MCF 10A (cell line): ENCODE measurements at regions not wholly inside any gene's neighbourhood (a gene's known extent, or its start where the extent isn't known, plus 50 kb on each side); places are given as distances from the start of the nearest gene placed in this dataset.
A peak's percentile ranks its signal among the peaks of the same experiment; 100 is the strongest.

Experiments
- BruUV-seq: library from RNA; stranded (reverse); fragments of 400-500 nt; replicated peaks from 2 replicates; lab custom pipeline; 2021; lab: Mats Ljungman, UMichigan
- CTCF ChIA-PET: fragments of 300-600 bp; sonication (Branson Sonifier 250); formaldehyde crosslinking; extraction: SDS; loops from one replicate; lab custom pipeline; 2021; ENCODE audit warnings: antibody characterized with exemption, inconsistent platforms; lab: Yijun Ruan, JAX
- POLR2A ChIA-PET: fragments of 300-600, 350-650 bp; sonication (Branson Sonifier 250); formaldehyde crosslinking; extraction: SDS; loops from one replicate; lab custom pipeline; 2020; ENCODE audit warnings: antibody characterized with exemption, inconsistent platforms; lab: Yijun Ruan, JAX
- DNase-seq: peaks from one replicate; pipeline ENCODE4 v3.0.0-alpha.2; 2018; ENCODE audit not compliant: unreplicated experiment
- H3K27ac Mint-ChIP-seq: one replicate; pipeline ENCODE4 v1.8.0; 2022; ENCODE audit warnings: mild to moderate bottlenecking, low read depth, mixed read lengths; ENCODE audit not compliant: unreplicated experiment
- H3K27me3 Mint-ChIP-seq: one replicate; pipeline ENCODE4 v1.8.0; 2022; ENCODE audit warnings: mixed read lengths; ENCODE audit not compliant: insufficient read depth, unreplicated experiment
- H3K36me3 Mint-ChIP-seq: one replicate; pipeline ENCODE4 v1.8.0; 2022; ENCODE audit warnings: mild to moderate bottlenecking, moderate library complexity, mixed read lengths; ENCODE audit not compliant: insufficient read depth, unreplicated experiment
- H3K4me1 Mint-ChIP-seq: one replicate; pipeline ENCODE4 v1.8.0; 2022; ENCODE audit warnings: mixed read lengths; ENCODE audit not compliant: insufficient read depth, unreplicated experiment
- H3K4me3 Mint-ChIP-seq: one replicate; pipeline ENCODE4 v1.8.0; 2022; ENCODE audit warnings: mild to moderate bottlenecking, moderate library complexity, mixed read lengths; ENCODE audit not compliant: unreplicated experiment
- H3K9me3 Mint-ChIP-seq: one replicate; pipeline ENCODE4 v1.8.0; 2022; ENCODE audit warnings: mixed read lengths; ENCODE audit not compliant: unreplicated experiment
- intact Hi-C: fragments of 100-400 bp; cut with micrococcal nuclease; formaldehyde crosslinking; loops from 2 replicates; pipeline ENCODE4 v1.14.1; 2022
- TF ChIP-seq, protein P1 (sequence below): fragments of 200-600 bp; IDR thresholded peaks from one replicate; pipeline ENCODE4 v1.8.0; 2022; ENCODE audit warnings: antibody characterized with exemption, mild to moderate bottlenecking; ENCODE audit not compliant: unreplicated experiment

DNA sequence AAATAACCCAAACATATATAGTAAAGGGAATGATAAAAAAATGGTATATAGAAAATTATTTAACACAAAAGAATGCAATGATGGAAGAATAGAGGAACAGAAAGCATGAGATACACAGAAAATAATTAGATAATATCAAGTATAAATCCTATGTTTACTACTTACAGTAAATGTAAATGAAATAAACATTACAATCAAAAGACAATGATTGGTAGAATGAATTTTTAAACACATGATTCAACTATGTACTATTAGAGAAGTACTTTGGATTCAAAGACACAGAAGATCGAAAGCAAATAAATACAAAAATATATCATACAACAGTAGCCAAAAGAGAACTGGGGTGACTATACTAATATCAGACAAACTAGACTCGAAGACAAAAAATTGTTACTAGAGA is 97.6 kb upstream of the PARD3B start:
- Mint-ChIP-seq H3K27me3 (no peaks in the 10 kb centered on the region), H3K9me3 (peaks cover 8% of the 10 kb centered on the region), H3K27ac (no peak overlapping the region), H3K4me1 (peaks cover 7% of the 10 kb centered on the region), H3K36me3 (no peaks in the 10 kb centered on the region), H3K4me3 (no peak overlapping the region)
- BruUV-seq: no TSS peak
- intact Hi-C loops: no loop called here
- no peak for DNase-seq
- POLR2A ChIA-PET: no interaction called here
- CTCF ChIA-PET: no interaction called here
- TF ChIP-seq, protein P1, sequence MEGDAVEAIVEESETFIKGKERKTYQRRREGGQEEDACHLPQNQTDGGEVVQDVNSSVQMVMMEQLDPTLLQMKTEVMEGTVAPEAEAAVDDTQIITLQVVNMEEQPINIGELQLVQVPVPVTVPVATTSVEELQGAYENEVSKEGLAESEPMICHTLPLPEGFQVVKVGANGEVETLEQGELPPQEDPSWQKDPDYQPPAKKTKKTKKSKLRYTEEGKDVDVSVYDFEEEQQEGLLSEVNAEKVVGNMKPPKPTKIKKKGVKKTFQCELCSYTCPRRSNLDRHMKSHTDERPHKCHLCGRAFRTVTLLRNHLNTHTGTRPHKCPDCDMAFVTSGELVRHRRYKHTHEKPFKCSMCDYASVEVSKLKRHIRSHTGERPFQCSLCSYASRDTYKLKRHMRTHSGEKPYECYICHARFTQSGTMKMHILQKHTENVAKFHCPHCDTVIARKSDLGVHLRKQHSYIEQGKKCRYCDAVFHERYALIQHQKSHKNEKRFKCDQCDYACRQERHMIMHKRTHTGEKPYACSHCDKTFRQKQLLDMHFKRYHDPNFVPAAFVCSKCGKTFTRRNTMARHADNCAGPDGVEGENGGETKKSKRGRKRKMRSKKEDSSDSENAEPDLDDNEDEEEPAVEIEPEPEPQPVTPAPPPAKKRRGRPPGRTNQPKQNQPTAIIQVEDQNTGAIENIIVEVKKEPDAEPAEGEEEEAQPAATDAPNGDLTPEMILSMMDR: no peak

DNA sequence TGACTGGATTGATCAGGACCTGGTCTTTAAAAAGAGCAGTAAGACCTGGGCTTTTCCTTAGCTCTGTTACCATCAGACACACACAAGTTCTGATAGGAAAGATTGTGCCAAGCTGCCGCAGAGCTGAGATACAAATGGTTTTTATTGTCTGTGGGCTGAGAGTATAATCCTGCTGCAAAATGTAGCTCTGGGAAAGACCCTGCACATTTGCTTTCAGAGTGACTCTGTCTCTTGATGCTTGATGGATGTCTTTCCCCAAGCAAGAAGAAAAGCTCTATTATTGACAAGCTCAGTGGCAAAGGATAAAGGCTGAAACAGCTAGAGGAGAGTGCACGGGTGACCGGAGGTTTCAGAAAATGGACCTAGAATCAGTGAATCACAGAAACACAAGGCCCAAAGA is 95.3 kb upstream of the PARD3B start:
- Mint-ChIP-seq H3K36me3 (no peaks in the 10 kb centered on the region), H3K4me1 (peaks cover 7% of the 10 kb centered on the region), H3K27me3 (no peaks in the 10 kb centered on the region), H3K27ac (peak overlapping the region; percentile 2), H3K9me3 (peaks cover 8% of the 10 kb centered on the region), H3K4me3 (no peak overlapping the region)
- ChIA-PET CTCF (no interaction called here), POLR2A (no interaction called here)
- intact Hi-C loops: loop anchor here (5.0 kb wide), 1 partner anchor 97 kb away; the partner anchor contains the start of gene PARD3B
- no TSS peak for BruUV-seq
- TF ChIP-seq, protein P1: no peak
- DNase-seq: no peak

DNA sequence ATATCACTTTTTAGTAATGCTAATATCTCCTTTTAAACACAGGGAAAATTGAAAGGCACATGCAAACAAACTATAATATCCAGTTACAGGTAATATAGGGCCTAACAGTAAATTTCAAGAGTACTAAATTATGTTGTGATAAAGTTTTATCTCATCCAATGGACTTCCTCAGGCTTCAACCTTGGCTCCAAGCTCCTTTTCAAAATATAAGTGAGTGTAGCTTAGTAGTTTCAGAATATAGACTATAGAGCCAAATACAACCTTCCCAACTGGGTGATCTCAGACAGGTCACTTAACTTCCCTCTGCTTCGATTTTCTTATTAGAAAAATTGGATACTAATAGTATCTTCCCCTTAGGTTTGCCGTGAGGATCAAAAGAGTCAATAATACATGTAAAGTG is 93.5 kb upstream of the PARD3B start:
- intact Hi-C loops: loop anchor here (5.0 kb wide), 1 partner anchor 96 kb away; the partner anchor contains the start of gene PARD3B
- H3K4me3 Mint-ChIP-seq: no peak overlapping the region
- H3K27ac Mint-ChIP-seq: peak overlapping the region; percentile 88

DNA sequence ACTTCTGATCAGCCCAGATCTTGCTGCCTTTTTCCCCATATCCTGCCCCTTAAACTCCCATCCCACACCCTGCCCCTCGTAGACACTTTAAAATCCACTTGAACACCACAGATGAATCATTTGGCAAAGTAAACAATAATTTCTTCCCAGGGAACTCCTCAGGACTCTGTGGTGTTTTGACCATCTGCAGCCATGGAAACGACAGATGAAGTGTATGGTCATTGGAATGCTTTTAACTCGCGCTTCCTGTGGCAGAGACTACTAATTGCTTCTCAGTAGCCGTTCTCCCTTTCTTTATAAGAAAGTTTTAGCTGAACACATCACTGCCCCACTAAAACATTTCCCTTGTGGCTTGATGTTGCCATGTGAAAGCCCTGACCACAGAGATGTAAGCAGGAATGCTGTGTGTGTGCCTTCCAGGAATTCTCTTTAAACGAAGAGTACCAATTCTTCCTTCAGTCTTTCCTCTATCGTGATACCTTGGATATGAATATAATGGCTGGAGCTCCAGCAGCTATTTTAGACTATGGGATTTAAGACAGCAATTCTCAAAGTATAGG is 92.7 kb upstream of the PARD3B start:
- Mint-ChIP-seq H3K9me3 (peaks cover 6% of the 10 kb centered on the region), H3K27ac (peak overlapping the region; percentile 88), H3K4me1 (peaks cover 7% of the 10 kb centered on the region), H3K4me3 (no peak overlapping the region), H3K27me3 (no peaks in the 10 kb centered on the region), H3K36me3 (no peaks in the 10 kb centered on the region)
- CTCF ChIA-PET: interaction anchor here (0.6 kb wide), 1 partner anchor 36 kb away, joined by 3 read pairs; no protein-coding TSS in a partner anchor
- intact Hi-C loops: loop anchor here (5.0 kb wide), 1 partner anchor 95 kb away; the partner anchor contains the start of gene PARD3B
- no TSS peak for BruUV-seq
- TF ChIP-seq, protein P1: no peak
- DNase-seq: peak; percentile 85
- POLR2A ChIA-PET: interaction anchor here (0.9 kb wide), 1 partner anchor 10 kb away, joined by 3 read pairs; no protein-coding TSS in a partner anchor

More for the DNA sequence above, 93.5 kb upstream of the PARD3B start:
- POLR2A ChIA-PET: interaction anchor here (0.5 to 0.7 kb wide), 2 partner anchors 319 to 904 kb away, joined by 3 read pairs; no protein-coding TSS in a partner anchor
- no peak for DNase-seq
- peaks cover 7% of the 10 kb centered on the region for H3K4me1 Mint-ChIP-seq
- BruUV-seq: no TSS peak
- no peaks in the 10 kb centered on the region for H3K27me3 Mint-ChIP-seq
- H3K36me3 Mint-ChIP-seq: no peaks in the 10 kb centered on the region
- TF ChIP-seq, protein P1: no peak
- CTCF ChIA-PET: no interaction called here
- peaks cover 8% of the 10 kb centered on the region for H3K9me3 Mint-ChIP-seq
